ENCODE measurements at regions not wholly inside any gene's neighbourhood (a gene's known extent, or its start where the extent isn't known, plus 50 kb on each side); places are given as distances from the start of the nearest gene placed in this dataset.

- no peak for DNase-seq
- Histone ChIP-seq H3K4me1 (peaks cover 0 to 24% (median 13%) of the 10 kb centered on the region in 4 donors), H3K27ac (no peak overlapping the region), H3K9me3 (no peaks in the 10 kb centered on the region), H3K36me3 (no peaks in the 10 kb centered on the region), H3K4me3 (no peak overlapping the region), H3K27me3 (no peaks in the 10 kb centered on the region)
- no peak for TF ChIP-seq EP300 (IDR thresholded peaks at IDR 0.05)
- no peak for TF ChIP-seq POLR2AphosphoS5 (IDR thresholded peaks at IDR 0.05)
- TF ChIP-seq, protein P1, sequence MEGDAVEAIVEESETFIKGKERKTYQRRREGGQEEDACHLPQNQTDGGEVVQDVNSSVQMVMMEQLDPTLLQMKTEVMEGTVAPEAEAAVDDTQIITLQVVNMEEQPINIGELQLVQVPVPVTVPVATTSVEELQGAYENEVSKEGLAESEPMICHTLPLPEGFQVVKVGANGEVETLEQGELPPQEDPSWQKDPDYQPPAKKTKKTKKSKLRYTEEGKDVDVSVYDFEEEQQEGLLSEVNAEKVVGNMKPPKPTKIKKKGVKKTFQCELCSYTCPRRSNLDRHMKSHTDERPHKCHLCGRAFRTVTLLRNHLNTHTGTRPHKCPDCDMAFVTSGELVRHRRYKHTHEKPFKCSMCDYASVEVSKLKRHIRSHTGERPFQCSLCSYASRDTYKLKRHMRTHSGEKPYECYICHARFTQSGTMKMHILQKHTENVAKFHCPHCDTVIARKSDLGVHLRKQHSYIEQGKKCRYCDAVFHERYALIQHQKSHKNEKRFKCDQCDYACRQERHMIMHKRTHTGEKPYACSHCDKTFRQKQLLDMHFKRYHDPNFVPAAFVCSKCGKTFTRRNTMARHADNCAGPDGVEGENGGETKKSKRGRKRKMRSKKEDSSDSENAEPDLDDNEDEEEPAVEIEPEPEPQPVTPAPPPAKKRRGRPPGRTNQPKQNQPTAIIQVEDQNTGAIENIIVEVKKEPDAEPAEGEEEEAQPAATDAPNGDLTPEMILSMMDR (IDR thresholded peaks at IDR 0.05): no peak
- TF ChIP-seq POLR2A (IDR thresholded peaks at IDR 0.05): no peak
- intact Hi-C loops (cut with DNase I): no loop called here
- 71 to 77% methylated on average over 2 of the region's 2 CpGs for WGBS, 2 donors
These were observed 221.6 kb upstream of the EMCN start for GRCh38 chr4:100739426-100739825.

GRCh38 chr4:100738196-100739165 is 220.7 kb upstream of the EMCN start:
- Histone ChIP-seq H3K27me3 (no peaks in the 10 kb centered on the region), H3K4me3 (no peak overlapping the region), H3K4me1 (peaks cover 0 to 24% (median 13%) of the 10 kb centered on the region in 4 donors), H3K9me3 (peaks cover 0 to under 1% (median 0%) of the 10 kb centered on the region in 4 donors), H3K27ac (peak overlapping the region; percentile 37 to 54 (median 44)), H3K36me3 (no peaks in the 10 kb centered on the region)
- DNase-seq: peak; percentile 58
- no peak for TF ChIP-seq POLR2A (IDR thresholded peaks at IDR 0.05)
- 68 to 79% methylated on average over 7 of the region's 7 CpGs for whole genome bisulfite sequencing, 2 donors
- intact Hi-C loops (cut with DNase I): no loop called here

GRCh38 chr4:100736641-100737451 is 219.0 kb upstream of the EMCN start:
- Histone ChIP-seq H3K36me3 (no peaks in the 10 kb centered on the region), H3K27me3 (no peaks in the 10 kb centered on the region), H3K27ac (peak overlapping the region; percentile 7 to 54 (median 38)), H3K4me1 (peaks cover 0 to 24% (median 13%) of the 10 kb centered on the region in 4 donors), H3K9me3 (peaks cover 0 to 4% (median 0%) of the 10 kb centered on the region in 4 donors), H3K4me3 (no peak overlapping the region)
- DNase-seq: no peak
- WGBS, 2 donors: 64 to 65% methylated on average over 2 of the region's 2 CpGs
- TF ChIP-seq, protein P1 (IDR thresholded peaks at IDR 0.05): no peak
- TF ChIP-seq POLR2A (IDR thresholded peaks at IDR 0.05): no peak
- peak in 2 of 4 donors; percentile 14 to 31 for TF ChIP-seq POLR2AphosphoS5 (IDR thresholded peaks at IDR 0.05)
- intact Hi-C loops (cut with DNase I): no loop called here

- intact Hi-C loops (cut with DNase I): no loop called here
- 74 to 85% methylated on average over 4 of the region's 4 CpGs for WGBS, 2 donors
These were observed 211.0 kb upstream of the EMCN start for GRCh38 chr4:100728861-100729260.

More at GRCh38 chr4:100728861-100729260, 211.0 kb upstream of the EMCN start:
- no peaks in the 10 kb centered on the region for H3K4me1 ChIP-seq
- H3K4me3 ChIP-seq: no peak overlapping the region
- H3K27me3 ChIP-seq: no peaks in the 10 kb centered on the region
- TF ChIP-seq POLR2AphosphoS5 (IDR thresholded peaks at IDR 0.05) (no peak), EP300 (IDR thresholded peaks at IDR 0.05) (no peak), POLR2A (IDR thresholded peaks at IDR 0.05) (no peak)
- TF ChIP-seq, protein P1 (IDR thresholded peaks at IDR 0.05): no peak
- H3K9me3 ChIP-seq: peaks cover 0 to 4% (median 0%) of the 10 kb centered on the region in 4 donors
- no peak for DNase-seq
- H3K36me3 ChIP-seq: no peaks in the 10 kb centered on the region
- H3K27ac ChIP-seq: no peak overlapping the region

All from sigmoid colon (tissue), 6 donors.